ENCODE measurements at regions not wholly inside any gene's neighbourhood (a gene's known extent, or its start where the extent isn't known, plus 50 kb on each side); places are given as distances from the start of the nearest gene placed in this dataset.

DNA sequence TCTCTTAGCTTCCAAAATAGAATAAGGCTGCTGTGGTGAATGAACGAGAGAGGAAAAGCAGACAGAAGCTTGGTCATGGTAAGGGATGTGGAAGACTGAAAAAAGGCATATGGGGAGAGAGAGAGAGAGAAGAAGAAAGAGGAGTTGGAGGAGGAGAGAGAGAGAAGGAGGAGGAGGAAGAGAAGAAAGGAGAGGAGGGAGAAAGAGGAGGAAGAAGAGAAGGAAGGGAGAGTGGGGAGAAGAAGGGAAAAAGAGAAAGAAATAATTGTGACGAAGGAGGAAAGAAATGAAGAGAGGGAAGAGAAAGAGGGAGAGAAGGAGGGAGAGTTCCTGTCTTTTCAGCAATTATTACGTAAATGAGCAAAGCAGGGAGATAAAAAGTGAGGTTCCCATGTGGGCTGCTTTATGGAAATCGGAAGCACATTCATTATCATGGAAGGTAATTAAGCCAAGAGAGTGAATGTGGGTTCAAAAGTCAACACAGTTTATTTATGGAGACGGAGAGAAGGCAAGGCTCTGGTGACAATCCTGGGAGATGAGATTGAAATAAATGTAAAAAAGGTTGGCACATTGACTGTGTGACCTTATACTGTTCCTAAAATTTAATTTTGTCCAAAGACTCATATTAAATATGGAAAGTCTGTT lies 611.2 kb downstream of the KIF4B start:
- Histone ChIP-seq H3K4me3 (ENCODE audit: low read depth, low read length) (no peak overlapping the region), H3K27me3 (ENCODE audit: control insufficient read depth, insufficient read depth, low read length) (no peaks in the 10 kb centered on the region), H3K36me3 (ENCODE audit: control insufficient read depth, insufficient read depth, low read length) (no peaks in the 10 kb centered on the region)
- DNase-seq (ENCODE audit: low read depth) (no peak), FAIRE-seq (no peak)
- TF ChIP-seq, protein P1, sequence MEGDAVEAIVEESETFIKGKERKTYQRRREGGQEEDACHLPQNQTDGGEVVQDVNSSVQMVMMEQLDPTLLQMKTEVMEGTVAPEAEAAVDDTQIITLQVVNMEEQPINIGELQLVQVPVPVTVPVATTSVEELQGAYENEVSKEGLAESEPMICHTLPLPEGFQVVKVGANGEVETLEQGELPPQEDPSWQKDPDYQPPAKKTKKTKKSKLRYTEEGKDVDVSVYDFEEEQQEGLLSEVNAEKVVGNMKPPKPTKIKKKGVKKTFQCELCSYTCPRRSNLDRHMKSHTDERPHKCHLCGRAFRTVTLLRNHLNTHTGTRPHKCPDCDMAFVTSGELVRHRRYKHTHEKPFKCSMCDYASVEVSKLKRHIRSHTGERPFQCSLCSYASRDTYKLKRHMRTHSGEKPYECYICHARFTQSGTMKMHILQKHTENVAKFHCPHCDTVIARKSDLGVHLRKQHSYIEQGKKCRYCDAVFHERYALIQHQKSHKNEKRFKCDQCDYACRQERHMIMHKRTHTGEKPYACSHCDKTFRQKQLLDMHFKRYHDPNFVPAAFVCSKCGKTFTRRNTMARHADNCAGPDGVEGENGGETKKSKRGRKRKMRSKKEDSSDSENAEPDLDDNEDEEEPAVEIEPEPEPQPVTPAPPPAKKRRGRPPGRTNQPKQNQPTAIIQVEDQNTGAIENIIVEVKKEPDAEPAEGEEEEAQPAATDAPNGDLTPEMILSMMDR (IDR thresholded peaks at IDR 0.05; ENCODE audit: insufficient read depth, low read length, severe bottlenecking) = no peak

DNA sequence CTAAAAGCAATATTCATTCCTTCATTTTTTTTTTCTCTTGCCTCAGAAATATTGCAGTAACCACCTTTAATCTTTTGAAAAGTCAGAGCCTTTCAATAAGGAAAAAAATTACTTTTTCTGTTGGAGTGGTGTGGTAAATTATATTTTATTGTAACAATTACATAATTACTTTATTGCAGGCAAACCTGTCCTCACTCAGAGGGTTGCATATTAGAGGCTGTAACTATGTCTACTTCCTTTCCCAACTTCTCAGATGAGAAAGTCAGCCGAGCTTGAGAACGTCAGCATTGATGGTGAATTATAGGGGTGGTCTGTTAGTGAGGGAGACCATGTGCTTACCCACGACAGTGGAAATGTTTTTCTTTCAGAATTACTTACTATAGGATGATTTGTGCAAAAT lies 611.8 kb downstream of the KIF4B start:
- Histone ChIP-seq H3K27me3 (ENCODE audit: control insufficient read depth, insufficient read depth, low read length) (no peaks in the 10 kb centered on the region), H3K36me3 (ENCODE audit: control insufficient read depth, insufficient read depth, low read length) (no peaks in the 10 kb centered on the region), H3K4me3 (ENCODE audit: low read depth, low read length) (no peak overlapping the region)
- FAIRE-seq (no peak), DNase-seq (ENCODE audit: low read depth) (no peak)
- TF ChIP-seq, protein P1 (IDR thresholded peaks at IDR 0.05; ENCODE audit: insufficient read depth, low read length, severe bottlenecking) = no peak

DNA sequence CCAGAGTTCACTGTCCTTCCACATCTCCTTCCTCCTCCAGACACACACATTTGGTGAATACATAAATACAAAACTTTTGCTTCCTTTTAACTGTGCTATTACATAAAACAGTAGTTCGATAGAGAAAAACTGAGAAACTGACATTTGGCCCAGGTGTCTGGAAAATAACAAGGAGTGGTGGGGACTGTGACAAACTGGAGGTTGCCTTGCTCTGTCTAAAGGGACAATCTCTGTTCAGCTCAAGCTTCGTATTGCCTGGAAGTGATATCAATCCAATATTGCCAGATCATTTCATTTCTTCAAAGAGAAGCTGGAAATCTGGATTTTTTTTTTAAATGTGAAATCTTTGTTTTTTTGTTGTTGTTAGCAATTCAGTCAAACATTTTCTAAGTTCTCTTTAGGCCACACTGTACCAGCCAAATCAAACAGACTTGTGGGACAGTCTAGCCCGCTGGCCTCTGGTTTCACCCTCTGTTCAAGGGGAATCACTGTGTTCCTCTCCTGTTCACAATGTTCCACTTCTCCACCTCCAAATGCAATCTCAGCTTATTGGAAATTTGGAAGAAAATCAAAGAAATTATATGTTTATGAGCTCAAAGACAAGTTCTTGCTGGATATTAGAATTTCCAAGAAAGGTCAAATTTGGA lies 612.5 kb downstream of the KIF4B start:
- TF ChIP-seq, protein P1 (IDR thresholded peaks at IDR 0.05; ENCODE audit: insufficient read depth, low read length, severe bottlenecking) = no peak
- Histone ChIP-seq H3K4me3 (ENCODE audit: low read depth, low read length) (no peak overlapping the region), H3K36me3 (ENCODE audit: control insufficient read depth, insufficient read depth, low read length) (no peaks in the 10 kb centered on the region), H3K27me3 (ENCODE audit: control insufficient read depth, insufficient read depth, low read length) (no peaks in the 10 kb centered on the region)
- FAIRE-seq (no peak), DNase-seq (ENCODE audit: low read depth) (no peak)

DNA sequence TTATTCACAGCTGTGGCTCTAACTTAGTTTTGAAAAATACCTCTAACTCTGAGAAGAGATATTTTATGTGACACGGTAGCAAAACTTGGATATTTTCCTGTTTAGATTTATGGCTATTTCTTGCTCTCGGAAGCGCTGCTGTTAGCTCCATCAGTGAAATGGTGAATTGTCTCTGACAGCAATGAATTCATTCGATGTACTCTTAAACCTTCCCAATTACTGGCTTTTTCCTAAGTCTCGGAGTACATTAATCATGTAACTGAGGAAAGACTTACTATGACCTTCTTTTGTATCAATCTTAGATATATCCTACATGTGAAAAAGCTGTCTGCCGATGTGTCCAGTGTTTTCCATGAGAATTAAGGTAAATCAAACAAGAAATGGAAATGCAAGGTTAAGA lies 613.0 kb downstream of the KIF4B start:
- H3K27me3 ChIP-seq (ENCODE audit: control insufficient read depth, insufficient read depth, low read length) = no peaks in the 10 kb centered on the region

DNA sequence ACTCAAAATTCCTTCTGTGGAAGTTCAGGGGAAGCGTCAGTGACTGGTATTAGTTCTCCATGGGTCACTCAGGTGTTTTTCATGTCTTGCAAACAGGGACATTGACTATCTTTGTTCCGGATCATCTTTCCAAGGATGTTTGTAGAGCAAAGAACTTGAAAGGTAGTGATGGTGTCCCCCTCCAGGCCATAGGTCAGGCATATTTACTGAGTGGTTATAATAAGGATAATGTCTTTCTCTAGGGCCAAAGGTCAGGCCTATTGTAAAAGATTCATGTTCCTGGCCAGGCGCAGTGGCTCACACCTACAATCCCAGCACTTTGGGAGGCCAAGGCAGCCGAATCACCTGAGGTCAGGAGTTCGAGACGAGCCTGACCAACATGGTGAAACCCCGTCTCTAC lies 614.8 kb downstream of the KIF4B start:
- Histone ChIP-seq H3K27me3 (ENCODE audit: control insufficient read depth, insufficient read depth, low read length) (no peaks in the 10 kb centered on the region), H3K4me3 (ENCODE audit: low read depth, low read length) (no peak overlapping the region), H3K36me3 (ENCODE audit: control insufficient read depth, insufficient read depth, low read length) (no peaks in the 10 kb centered on the region)
- FAIRE-seq (no peak), DNase-seq (ENCODE audit: low read depth) (no peak)
- TF ChIP-seq, protein P1 (IDR thresholded peaks at IDR 0.05; ENCODE audit: insufficient read depth, low read length, severe bottlenecking) = no peak

More for the DNA sequence above, 613.0 kb downstream of the KIF4B start:
- no peak overlapping the region for H3K4me3 ChIP-seq (ENCODE audit: low read depth, low read length)
- no peak for DNase-seq (ENCODE audit: low read depth)
- H3K36me3 ChIP-seq (ENCODE audit: control insufficient read depth, insufficient read depth, low read length) = no peaks in the 10 kb centered on the region
- FAIRE-seq = no peak
- TF ChIP-seq, protein P1 (IDR thresholded peaks at IDR 0.05; ENCODE audit: insufficient read depth, low read length, severe bottlenecking) = no peak

All from bronchial epithelial cell (primary cell).